ENCODE measurements at regions not wholly inside any gene's neighbourhood (a gene's known extent, or its start where the extent isn't known, plus 50 kb on each side); places are given as distances from the start of the nearest gene placed in this dataset.

DNA sequence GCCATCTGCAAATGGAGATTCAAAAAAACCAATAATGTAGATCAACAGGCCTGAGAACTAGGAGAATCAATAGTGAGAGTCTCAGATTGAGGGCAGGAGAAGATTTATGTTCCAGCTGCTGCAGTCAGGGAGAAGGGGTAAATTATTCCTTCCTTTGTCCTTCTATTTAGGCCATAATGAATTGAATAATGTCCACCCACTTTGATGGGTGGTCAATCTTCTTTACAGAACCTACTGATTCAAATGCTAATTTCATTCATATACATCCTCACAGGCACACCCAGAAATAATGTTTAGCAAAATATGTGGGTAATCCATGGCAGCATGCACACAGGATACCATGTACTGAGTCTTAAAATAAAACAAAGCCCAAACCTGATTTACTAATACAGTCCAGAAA, 695.3 kb upstream of the REG3G start:
- no peak for TF ChIP-seq EZH2 (IDR thresholded peaks at IDR 0.05; ENCODE audit: borderline replicate concordance, low read length)
- TF ChIP-seq, protein P1, sequence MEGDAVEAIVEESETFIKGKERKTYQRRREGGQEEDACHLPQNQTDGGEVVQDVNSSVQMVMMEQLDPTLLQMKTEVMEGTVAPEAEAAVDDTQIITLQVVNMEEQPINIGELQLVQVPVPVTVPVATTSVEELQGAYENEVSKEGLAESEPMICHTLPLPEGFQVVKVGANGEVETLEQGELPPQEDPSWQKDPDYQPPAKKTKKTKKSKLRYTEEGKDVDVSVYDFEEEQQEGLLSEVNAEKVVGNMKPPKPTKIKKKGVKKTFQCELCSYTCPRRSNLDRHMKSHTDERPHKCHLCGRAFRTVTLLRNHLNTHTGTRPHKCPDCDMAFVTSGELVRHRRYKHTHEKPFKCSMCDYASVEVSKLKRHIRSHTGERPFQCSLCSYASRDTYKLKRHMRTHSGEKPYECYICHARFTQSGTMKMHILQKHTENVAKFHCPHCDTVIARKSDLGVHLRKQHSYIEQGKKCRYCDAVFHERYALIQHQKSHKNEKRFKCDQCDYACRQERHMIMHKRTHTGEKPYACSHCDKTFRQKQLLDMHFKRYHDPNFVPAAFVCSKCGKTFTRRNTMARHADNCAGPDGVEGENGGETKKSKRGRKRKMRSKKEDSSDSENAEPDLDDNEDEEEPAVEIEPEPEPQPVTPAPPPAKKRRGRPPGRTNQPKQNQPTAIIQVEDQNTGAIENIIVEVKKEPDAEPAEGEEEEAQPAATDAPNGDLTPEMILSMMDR (IDR thresholded peaks at IDR 0.05; ENCODE audit: low read length), result no peak

Measured in OCI-LY1 (cell line).